ENCODE measurements at regions not wholly inside any gene's neighbourhood (a gene's known extent, or its start where the extent isn't known, plus 50 kb on each side); places are given as distances from the start of the nearest gene placed in this dataset.
"Not testable (repeated sequence)": the region's sequence is repeated elsewhere in the genome, so short reads cannot be mapped to it uniquely, and the experiment has no call there.

DNA sequence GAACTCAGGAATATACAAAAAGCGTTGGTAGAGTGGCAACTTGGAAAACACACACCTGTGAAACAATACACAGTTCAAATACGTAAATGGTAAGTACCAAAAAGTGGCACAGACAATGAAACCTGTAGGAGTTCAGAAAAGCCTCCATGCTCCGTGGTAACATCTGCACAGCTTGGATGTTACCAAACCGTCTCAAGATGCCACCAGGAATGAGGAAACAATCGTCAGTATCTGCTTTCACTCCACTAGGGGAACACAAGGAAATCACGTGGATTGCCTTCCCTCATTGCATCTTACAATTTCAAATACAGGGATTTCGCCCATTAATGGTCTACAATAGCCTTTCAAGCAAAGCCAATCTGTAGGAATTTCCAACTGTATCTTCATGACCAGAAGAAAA lies 224.6 kb upstream of the LRRC61 start:
- DNase-seq (ENCODE audit: extremely low read depth in 1 of 2, low read depth in 1 of 2) = not testable (repeated sequence)

DNA sequence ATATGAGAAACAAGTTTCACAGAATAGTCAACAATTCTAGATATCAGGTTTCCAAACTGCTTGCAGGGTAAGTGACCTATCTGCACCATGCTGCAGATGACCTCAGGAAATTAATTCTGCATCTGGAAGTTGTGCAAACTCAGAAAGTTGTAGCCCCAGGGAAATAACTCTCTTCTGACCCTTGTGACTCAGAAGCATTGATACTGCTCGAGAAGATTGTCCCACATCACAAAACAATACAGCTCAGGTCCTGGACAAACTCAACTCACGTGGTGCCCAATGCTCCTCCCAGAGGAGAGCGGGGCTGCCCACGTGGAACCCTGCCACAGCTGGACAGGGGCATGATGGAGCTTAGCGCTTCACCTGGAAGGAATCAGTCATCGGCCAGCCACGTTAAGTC lies 221.9 kb upstream of the LRRC61 start:
- DNase-seq (ENCODE audit: extremely low read depth in 1 of 2, low read depth in 1 of 2) = not testable (repeated sequence)

DNA sequence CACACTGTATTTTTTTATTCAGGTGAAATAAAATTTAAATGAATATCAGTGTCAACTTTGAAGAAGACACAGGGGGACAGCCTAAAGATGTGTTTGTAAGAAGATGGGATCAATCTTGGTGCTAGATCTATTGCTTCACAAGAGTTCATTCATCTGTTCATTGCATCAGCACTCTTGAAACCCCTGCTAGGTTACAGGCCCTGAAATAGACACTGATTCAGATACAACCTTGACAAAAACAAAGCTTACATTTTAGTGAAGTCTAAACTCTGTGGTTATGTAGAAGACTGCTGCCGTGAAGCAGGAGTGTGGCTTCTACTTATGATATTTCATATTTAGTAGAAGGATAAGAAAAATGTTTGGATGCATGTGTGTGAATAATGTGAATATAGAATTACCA lies 215.9 kb upstream of the LRRC61 start:
- not testable (repeated sequence) for DNase-seq (ENCODE audit: extremely low read depth in 1 of 2, low read depth in 1 of 2)

DNA sequence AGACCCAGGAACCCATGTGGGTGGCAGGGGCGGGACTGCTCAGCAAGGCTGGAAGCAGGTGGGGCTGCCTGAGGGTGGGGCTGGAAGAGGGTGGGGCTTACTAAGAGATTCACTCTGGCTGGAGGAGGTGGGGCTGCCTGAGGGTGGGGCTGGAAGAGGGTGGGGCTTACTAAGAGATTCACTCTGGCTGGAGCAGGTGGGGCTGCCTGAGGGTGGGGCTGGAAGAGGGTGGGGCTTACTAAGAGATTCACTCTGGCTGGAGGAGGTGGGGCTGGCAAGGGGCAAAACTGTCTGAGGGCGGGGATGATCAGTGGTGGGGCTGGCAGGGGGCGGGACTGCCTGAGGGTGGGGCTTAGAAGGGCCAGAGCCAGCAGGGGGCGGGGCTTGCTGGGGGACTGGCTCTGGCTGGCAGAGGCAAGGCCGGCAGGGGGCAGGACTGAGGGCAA lies 212.8 kb upstream of the LRRC61 start:
- DNase-seq (ENCODE audit: extremely low read depth in 1 of 2, low read depth in 1 of 2) = not testable (repeated sequence)

DNA sequence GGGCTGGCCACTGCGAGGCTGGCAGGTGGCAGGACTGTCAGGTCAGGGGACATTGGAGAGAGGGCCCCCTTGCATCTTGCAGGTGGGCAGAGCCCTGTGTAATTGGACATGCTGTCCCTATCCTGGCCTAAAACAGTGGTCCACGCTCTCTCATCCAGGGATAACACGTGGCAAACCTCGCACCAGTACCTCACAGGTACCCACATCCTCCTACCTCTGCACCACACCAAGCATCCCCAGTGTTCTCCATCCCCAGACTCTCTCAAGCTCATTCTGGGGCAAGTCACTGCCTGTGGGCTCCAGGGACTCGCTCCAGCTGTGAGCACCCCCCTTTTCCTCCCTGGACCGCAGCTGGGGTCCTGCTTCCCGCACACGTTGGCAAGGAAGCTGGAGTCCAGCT lies 212.3 kb upstream of the LRRC61 start:
- DNase-seq (ENCODE audit: extremely low read depth in 1 of 2, low read depth in 1 of 2) = not testable (repeated sequence)

DNA sequence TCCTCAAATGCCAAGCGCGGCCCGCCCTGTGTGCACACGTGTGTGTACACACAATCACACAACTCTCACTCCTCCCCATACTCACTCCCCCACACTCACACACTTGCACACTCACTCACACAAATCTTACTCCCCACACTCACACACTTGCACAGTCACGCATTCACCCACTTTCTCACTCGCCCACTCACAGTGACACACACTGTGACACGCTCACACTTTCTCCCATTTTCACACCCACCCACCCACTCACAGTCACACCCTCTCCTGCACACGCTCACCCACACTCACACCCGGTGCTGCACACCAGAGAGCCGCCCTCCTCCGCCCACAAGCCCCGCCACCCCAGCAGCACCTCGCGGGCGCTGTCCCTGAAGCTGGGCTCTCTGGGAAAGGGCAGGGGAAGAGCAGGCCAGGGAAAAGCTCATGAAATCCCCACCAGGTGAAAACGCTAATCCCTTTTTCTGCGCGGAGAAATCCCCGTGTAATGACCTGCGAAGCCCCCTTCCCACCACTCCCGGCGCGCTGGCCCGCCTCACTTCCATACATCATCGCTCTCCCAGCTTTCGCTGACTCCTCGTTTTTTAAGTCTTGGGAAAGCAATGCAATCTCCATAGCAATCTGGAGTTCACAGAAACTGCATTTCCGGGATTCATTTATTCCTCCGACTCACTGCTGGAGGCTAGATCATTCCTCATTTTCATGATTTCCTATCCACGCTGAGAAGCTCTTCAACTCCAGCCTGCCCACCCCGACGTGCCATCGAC lies 211.6 kb upstream of the LRRC61 start:
- not testable (repeated sequence) for DNase-seq (ENCODE audit: extremely low read depth in 1 of 2, low read depth in 1 of 2)

DNA sequence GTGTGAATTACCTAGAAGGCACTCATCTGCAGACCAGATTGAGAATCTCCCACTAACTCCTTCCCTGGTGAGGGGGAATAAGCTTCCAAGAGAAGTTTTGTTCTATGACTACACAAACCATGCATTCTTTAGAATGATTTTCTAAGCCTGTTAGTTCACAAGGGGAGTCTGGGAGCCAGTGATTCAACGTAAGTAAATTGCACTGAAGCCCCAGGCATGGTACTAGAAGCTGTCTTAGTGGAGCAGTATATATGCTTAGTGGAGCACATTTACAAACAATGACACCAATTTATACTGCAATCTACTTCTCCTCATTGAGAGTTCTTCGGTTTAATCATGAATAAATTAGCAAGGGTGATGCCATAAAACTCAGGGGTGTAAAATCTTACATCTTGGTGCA lies 209.9 kb upstream of the LRRC61 start:
- not testable (repeated sequence) for DNase-seq (ENCODE audit: extremely low read depth in 1 of 2, low read depth in 1 of 2)

DNA sequence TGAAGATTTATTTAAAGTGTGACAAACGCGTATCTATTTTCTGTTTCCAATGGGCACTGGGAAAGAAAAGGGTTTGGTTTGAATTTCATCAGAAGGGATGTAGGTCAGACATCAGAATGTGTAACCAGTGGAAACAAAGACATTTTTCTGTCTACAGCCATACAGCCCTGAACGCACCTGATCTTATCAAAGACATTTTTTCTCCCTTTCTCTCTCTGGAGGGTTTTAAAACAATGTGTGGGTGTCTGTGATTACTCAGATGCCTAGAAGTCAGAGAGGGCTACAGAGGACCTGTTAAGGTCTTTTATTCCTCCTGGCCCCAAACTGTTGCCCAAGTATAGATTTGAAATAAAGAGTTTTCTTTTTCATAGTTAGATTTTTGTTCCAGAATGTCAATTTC lies 208.6 kb upstream of the LRRC61 start:
- DNase-seq (ENCODE audit: extremely low read depth in 1 of 2, low read depth in 1 of 2) = not testable (repeated sequence)

DNA sequence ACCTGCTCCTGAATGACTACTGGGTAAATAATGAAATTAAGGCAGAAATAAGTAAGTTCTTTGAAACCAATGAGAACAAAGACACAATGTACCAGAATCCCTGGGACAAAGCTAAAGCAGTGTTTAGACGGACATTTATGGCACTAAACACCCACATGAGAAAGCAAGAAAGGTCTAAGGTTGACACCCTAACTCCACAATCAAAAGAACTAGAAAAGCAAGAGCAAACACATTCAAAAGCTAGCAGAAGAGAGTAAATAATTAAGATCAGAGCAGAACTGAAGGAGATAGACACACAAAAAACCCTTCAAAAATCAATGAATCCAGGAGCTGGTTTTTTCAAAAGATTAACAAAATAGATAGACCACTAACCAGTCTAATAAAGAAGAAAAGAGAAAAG lies 203.2 kb upstream of the LRRC61 start:
- DNase-seq (ENCODE audit: extremely low read depth in 1 of 2, low read depth in 1 of 2) = not testable (repeated sequence)

DNA sequence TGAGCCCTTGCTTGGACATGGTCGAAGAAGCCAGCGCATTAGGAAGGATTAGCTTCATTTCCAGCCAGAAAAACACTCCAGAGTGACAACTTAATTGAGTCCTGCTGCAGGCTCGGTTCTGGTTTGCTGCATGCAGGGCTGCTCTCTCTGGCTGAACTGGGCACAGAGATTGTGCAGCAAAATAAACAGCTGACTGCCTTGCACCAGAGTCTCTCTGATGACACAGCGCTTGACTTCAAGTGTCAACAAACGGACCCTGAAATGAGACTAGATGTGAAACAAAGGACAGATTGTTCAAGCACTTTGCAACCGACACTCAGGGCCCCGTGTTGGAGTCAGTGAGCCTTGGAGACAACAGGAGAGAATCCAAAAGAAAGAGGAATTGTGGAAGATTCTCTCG lies 197.3 kb upstream of the LRRC61 start:
- not testable (repeated sequence) for DNase-seq (ENCODE audit: extremely low read depth in 1 of 2, low read depth in 1 of 2)

DNA sequence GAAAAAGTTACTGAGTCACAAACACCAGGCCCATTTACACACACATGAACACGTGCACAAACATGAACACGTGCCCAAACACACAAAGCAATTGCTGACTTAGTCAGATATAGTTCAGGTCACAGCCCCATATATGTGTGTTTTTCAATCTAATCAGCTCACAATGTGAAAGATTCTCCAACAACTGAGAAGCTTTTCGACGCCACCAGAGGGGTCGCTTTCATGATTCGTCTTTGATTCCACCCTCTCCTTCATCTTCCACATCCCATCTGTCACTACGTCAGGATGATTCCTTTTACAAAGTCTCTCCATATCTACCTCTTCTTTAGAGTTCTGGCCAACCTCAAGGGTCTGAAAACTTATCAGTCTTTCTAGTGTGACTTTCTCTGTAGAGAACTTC lies 188.7 kb upstream of the LRRC61 start:
- DNase-seq (ENCODE audit: extremely low read depth in 1 of 2, low read depth in 1 of 2) = not testable (repeated sequence)

DNA sequence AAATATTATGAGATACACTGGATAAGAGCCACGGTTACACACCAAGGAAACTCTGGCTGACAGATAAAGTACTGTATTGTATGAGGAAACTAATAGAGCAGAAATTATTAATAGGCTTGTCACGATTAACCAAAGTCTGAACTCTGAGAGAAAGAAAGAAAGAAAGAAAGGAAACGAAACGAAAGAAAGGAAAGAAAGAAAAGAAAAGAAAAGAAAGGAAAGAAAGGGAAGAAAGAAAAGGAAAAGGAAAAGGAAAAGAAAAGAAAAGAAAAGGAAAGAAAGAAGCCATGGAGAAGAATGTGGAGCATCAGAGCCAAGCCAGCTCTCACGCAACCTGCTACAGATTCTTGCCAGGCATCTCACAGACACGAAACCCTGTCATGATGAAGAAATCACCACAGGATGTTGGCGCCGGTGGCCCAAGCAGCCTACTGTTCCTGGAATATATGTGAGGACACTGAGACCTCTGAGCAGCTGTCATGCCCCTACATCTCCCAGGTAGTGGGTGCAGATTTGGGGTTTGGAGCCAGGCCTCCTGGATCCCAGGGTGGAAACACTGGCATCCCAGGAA lies 187.4 kb upstream of the LRRC61 start:
- DNase-seq (ENCODE audit: extremely low read depth in 1 of 2, low read depth in 1 of 2) = not testable (repeated sequence)

DNA sequence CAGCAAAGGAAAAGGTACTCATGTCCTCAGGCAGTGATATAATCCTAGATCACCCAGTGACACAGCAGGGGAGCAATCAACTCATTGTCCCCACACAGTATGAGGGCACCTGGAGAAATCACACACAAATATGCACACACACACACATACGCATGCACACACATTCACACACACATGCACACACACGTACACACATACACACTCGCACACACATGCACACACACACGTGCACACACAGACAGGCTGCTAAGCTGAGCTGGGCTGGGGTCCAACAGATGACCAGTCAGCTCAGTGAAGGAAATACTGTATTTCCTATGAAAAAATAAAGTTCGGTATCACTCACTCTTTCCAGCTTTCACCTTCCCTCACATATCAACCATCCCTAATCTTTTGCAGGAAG lies 183.3 kb upstream of the LRRC61 start:
- not testable (repeated sequence) for DNase-seq (ENCODE audit: extremely low read depth in 1 of 2, low read depth in 1 of 2)

DNA sequence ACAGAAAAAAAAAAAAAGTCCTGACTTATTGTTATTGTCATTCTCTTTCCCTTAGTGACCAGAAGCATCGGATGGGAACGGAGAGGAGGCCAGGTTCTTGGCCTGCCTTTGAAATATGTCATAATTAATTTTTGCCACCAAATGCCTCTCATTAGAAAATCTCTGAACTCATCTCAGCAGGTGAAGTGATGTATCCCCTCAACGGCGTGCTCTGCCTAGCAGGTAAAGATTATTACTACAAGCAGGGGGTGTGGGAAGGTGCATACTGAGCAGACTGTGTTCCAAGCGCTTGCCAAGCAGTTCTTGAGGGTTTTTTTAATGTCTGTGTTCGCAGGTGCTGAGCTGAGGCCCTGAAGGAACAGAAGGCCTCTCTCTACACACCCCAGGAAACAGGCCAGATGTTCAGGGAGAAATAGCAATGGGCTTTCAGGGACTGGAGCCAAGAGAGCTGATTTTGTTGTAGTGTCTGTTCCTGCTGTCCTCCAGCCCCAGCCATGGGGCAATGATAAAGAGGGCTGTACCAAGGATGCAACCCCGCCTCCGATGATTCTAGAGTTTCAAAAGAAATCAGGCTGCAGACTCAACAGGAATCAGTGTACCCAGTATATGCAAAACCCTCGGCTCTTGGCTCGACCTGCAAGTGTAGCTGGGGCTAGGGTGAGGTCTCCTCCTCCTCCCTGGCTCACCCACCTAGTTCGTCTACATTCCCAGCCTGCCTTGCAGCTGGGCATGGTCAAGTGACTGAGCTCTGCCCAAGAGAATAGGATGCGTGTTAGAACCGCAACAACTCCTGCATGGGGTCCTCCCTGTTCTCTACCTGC lies 181.4 kb upstream of the LRRC61 start:
- DNase-seq (ENCODE audit: extremely low read depth in 1 of 2, low read depth in 1 of 2) = not testable (repeated sequence)

DNA sequence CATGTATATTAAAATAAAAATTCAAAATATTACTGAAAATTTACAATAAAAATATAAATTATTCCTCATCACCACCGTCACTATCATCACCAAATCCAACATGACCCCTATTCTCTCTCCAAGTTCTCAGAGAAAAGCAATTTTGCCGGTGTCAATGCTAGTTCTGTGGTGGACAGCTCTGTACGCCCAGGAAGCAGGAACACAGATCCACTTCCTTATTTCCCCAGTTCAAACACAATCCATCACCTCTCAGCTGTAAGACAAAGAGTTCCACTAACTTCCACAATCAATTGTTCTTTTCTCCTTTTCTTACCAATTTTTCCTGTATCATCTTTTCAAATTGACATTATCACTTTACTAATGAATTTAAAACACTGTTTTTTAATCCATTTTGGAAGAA lies 177.0 kb upstream of the LRRC61 start:
- not testable (repeated sequence) for DNase-seq (ENCODE audit: extremely low read depth in 1 of 2, low read depth in 1 of 2)

DNA sequence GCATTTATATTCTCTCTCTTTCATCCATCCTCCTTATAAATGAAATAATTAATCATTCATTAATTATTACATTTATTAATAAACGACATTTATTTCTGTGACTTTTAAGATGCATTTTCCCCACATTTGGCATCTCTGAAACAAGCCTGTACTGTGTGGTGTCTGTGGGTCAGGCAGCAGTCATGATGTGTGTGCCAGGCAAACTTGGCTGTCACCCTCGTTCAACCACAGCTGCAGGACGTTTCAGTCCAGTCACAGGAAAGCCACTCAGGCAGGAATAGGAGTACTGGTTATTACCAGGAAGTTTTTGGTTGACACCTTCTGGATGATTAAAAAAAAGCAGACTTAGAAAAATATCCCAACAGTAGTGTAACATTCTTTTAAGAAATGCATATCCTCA lies 175.6 kb upstream of the LRRC61 start:
- DNase-seq (ENCODE audit: extremely low read depth in 1 of 2, low read depth in 1 of 2) = not testable (repeated sequence)

DNA sequence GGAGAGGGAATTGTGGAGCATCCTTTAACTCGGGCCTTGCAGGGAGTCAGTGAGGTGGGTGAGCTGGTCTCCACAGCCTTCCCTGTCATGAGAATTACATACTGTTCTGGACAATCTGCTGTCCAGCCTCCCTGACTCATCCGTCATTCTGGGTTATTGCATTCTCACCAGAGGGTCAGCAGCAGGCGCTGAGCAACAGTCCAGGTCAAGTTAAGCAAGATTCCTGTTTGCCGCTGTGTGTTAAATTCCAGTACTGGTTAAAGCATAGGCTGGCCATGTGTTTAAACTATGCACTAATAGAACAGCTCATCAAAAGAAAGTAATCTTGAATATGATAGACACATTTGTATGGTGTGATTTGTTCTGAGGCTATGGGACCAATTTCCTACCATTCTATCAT lies 167.1 kb upstream of the LRRC61 start:
- not testable (repeated sequence) for DNase-seq (ENCODE audit: extremely low read depth in 1 of 2, low read depth in 1 of 2)

DNA sequence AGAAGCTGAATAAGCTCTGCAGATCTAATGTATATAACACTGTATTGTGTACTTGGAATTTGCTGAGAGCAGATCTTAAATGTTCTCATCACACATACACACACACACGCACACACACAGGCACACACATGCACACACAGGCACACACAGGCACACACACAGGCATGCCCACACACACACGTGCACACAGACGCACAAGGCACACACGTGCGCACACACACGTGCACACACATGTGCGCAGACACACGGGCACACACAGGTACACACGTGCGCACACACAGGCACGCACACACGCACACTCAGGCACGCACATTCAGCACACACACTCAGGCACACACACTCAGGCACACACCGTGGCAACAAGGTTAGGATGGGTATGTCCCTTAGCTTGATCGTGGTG lies 164.5 kb upstream of the LRRC61 start:
- not testable (repeated sequence) for DNase-seq (ENCODE audit: extremely low read depth in 1 of 2, low read depth in 1 of 2)

DNA sequence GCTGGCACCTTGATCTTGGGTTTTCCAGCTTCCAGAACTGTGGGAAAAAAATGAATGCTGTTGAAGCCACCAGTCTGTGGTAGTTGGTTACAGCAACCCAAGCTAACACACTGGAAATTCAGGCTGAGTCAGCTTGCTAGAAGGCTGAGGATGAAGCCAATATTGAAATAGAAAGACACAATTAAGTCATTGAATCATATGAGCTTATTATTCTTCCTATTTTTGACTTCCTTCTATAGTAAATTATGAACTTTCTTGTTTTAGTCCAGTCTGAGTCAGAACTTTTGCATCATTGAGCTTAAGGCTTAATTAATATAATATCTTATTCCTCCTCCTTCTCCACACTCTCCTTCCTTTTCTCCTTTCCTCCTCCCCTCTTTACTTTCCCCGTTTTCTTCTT lies 153.6 kb upstream of the LRRC61 start:
- not testable (repeated sequence) for DNase-seq (ENCODE audit: extremely low read depth in 1 of 2, low read depth in 1 of 2)

DNA sequence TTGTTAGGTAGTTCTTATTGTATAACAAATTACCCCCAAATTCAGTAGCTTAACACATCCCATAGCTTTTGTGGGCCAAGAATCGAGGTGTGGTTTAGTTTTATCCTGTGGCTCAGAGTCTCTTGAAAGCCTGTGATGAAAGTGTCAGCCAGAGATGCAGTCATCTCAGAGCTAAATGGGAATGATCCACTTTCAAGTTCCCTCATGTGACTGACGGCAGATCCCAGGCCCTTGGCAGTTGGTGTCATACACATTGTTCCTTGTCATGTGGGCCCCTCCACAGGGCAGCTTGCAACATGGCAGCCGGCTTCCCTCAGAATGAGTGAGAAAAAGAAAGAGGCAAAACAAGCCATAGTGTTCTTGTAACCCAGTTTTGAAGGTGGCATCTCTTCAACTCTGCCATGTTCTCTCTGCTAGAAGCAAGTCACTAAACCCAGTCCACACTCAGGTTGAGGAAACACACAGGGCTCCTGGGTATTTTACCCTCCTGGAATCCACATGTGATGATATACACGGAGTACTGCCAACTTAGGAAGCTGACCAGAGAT lies 153.1 kb upstream of the LRRC61 start:
- not testable (repeated sequence) for DNase-seq (ENCODE audit: extremely low read depth in 1 of 2, low read depth in 1 of 2)

DNA sequence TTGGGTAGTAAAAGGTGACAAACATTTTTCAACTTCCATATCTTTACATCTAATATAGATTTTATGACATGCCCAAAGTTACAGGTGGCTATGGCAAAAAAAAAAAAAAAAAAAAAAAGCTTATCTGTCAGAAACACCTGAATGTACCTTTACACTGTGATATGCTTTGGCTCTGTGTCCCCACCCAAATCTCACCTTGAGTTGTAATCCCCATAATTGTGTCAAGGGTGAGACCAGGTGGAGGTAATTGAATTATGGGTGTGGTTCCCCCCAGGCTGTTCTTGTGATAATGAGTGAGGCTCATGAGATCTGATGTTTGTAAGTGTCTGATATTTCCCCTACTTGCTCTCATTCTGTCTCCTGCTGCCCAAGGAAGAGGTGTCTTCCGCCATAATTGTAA lies 139.6 kb upstream of the LRRC61 start:
- DNase-seq (ENCODE audit: extremely low read depth in 1 of 2, low read depth in 1 of 2) = not testable (repeated sequence)
